Endothelial cell of umbilical vein (primary cell): ENCODE measurements at regions not wholly inside any gene's neighbourhood (a gene's known extent, or its start where the extent isn't known, plus 50 kb on each side); places are given as distances from the start of the nearest gene placed in this dataset.

Source experiments
- BruUV-seq: library from RNA; stranded (reverse); fragments of 400-500 nt; replicated peaks from 2 replicates; lab custom pipeline; 2021; lab: Mats Ljungman, UMichigan
- CTCF ChIA-PET: fragments of 300-600, 350-600 bp; sonication (Branson Sonifier 250); formaldehyde crosslinking; loops from one replicate; lab custom pipeline; 2021; ENCODE audit warnings: antibody characterized with exemption, inconsistent platforms; lab: Charles Lee
- POLR2A ChIA-PET: fragments of 300-600, 350-600 bp; sonication (Branson Sonifier 250); formaldehyde crosslinking; loops from one replicate; lab custom pipeline; 2021; ENCODE audit warnings: antibody characterized with exemption, inconsistent platforms; lab: Charles Lee
- DNase-seq: peaks from one replicate; pipeline ENCODE4 v3.0.0-alpha.2; 2011; ENCODE audit warnings: low read depth, low spot score
- FAIRE-seq: peaks from 2 replicates; lab custom pipeline; 2011; peaks lifted over from hg19 to GRCh38; lab: Jason Lieb, UNC
- H2AFZ ChIP-seq: 2 replicates; pipeline ENCODE4 v1.6.0; 2012; ENCODE audit warnings: low read depth, low read length, control low read depth, inconsistent platforms
- H3K27ac ChIP-seq: 2 replicates; pipeline ENCODE4 v1.5.1; 2011; ENCODE audit warnings: low read depth, mild to moderate bottlenecking, control low read depth, low read length, moderate library complexity; ENCODE audit not compliant: insufficient read depth
- H3K27me3 ChIP-seq, 2 experiments: 2 replicates each; pipeline versions ENCODE4 v1.6.0 to v1.6.1; 2011; ENCODE audit warnings: low read length in 2 of 2, mixed read lengths in 1 of 2; ENCODE audit not compliant: control insufficient read depth in 2 of 2, insufficient read depth in 2 of 2
- H3K36me3 ChIP-seq, 2 experiments: 2 replicates in 1 of 2; 3 replicates in 1 of 2; pipeline ENCODE4 v1.5.1; 2011; ENCODE audit warnings: low read length in 2 of 2, mild to moderate bottlenecking in 1 of 2, moderate library complexity in 1 of 2; ENCODE audit not compliant: control insufficient read depth in 2 of 2, insufficient read depth in 2 of 2; ENCODE audit errors: extremely low read depth in 1 of 2
- H3K4me1 ChIP-seq: 3 replicates; pipeline ENCODE4 v1.5.1; 2011; ENCODE audit warnings: mild to moderate bottlenecking, low read length; ENCODE audit not compliant: control insufficient read depth, insufficient read depth; ENCODE audit errors: extremely low read depth
- H3K4me2 ChIP-seq: 2 replicates; pipeline ENCODE4 v1.6.1; 2011; ENCODE audit warnings: low read length, control low read depth, mixed read lengths; ENCODE audit not compliant: insufficient read depth
- H3K4me3 ChIP-seq, 3 experiments: fragments of 200-600 bp in 1 of 3; sonication (generic), shearing (Covaris generic) in 1 of 3; replicated peaks in 1 of 3; 2 replicates each; pipeline ENCODE4 v1.5.1; 2011 to 2016; ENCODE audit warnings: control low read depth in 3 of 3, low read length in 3 of 3, mild to moderate bottlenecking in 2 of 3, inconsistent platforms in 1 of 3, low read depth in 1 of 3, moderate library complexity in 1 of 3; ENCODE audit not compliant: insufficient read depth in 1 of 3
- H3K79me2 ChIP-seq: 2 replicates; pipeline ENCODE4 v1.6.0; 2012; ENCODE audit warnings: low read length, inconsistent platforms; ENCODE audit not compliant: control insufficient read depth, insufficient read depth
- H3K9ac ChIP-seq: replicated peaks from 2 replicates; pipeline ENCODE3; 2011; ENCODE audit warnings: low read length, control low read depth; ENCODE audit not compliant: insufficient read depth; ENCODE audit errors: extremely low read depth
- H3K9me1 ChIP-seq: replicated peaks from 3 replicates; pipeline ENCODE4 v1.6.0; 2011; ENCODE audit warnings: mild to moderate bottlenecking, low read length; ENCODE audit not compliant: control insufficient read depth, insufficient read depth; ENCODE audit errors: extremely low read depth
- H3K9me3 ChIP-seq: replicated peaks from 2 replicates; pipeline ENCODE4 v1.5.1; 2012; ENCODE audit warnings: low read length, inconsistent platforms; ENCODE audit not compliant: control insufficient read depth, insufficient read depth
- H4K20me1 ChIP-seq: replicated peaks from 2 replicates; pipeline ENCODE3; 2011; ENCODE audit warnings: mild to moderate bottlenecking, low read length; ENCODE audit not compliant: control insufficient read depth, insufficient read depth; ENCODE audit errors: extremely low read depth
- FOS ChIP-seq: IDR thresholded peaks from 2 replicates; pipeline ENCODE4 v1.6.1; 2011; ENCODE audit warnings: mild to moderate bottlenecking, low read length, moderate library complexity, borderline replicate concordance; ENCODE audit not compliant: insufficient read depth
- GATA2 ChIP-seq: IDR thresholded peaks from 2 replicates; pipeline ENCODE4 v1.7.0; 2011; ENCODE audit warnings: low read depth, mild to moderate bottlenecking, moderate library complexity, mixed read lengths, low read length; ENCODE audit not compliant: insufficient read length, insufficient read depth
- JUN ChIP-seq: IDR thresholded peaks from 2 replicates; pipeline ENCODE4 v1.6.1; 2011; ENCODE audit warnings: borderline replicate concordance, low read depth; ENCODE audit not compliant: insufficient read length, insufficient read depth
- MYC ChIP-seq: IDR thresholded peaks from one replicate; pipeline ENCODE4 v1.6.1; 2011; ENCODE audit warnings: mild to moderate bottlenecking, low read depth, low read length
- dilution Hi-C: fragments of 300-500 bp; cut with MboI; formaldehyde crosslinking; loops from one replicate; pipeline ENCODE4 v1.15.0; 2019; ENCODE audit warnings: low sequenced_read_pairs; ENCODE audit not compliant: extremely low pct_ligation_motif_present
- intact Hi-C: fragments of 100-400 bp; cut with micrococcal nuclease; formaldehyde crosslinking; loops from one replicate; pipeline ENCODE4 v1.10.0; 2022
- TF ChIP-seq, protein P1 (sequence below): IDR thresholded peaks from 2 replicates; pipeline ENCODE4 v1.6.1; 2011; ENCODE audit not compliant: insufficient read depth, insufficient read length
- TF ChIP-seq, protein P2 (sequence below), 2 donors: IDR thresholded peaks; 1 replicate in 1 of 2; 2 replicates in 1 of 2; pipeline ENCODE4 v1.5.1; 2011; ENCODE audit warnings: low read length in 2 of 2, mild to moderate bottlenecking in 2 of 2, moderate library complexity in 2 of 2, control low read depth in 1 of 2, inconsistent platforms in 1 of 2, low read depth in 1 of 2; ENCODE audit not compliant: insufficient read depth in 1 of 2; ENCODE audit errors: extremely low read depth in 1 of 2

DNA sequence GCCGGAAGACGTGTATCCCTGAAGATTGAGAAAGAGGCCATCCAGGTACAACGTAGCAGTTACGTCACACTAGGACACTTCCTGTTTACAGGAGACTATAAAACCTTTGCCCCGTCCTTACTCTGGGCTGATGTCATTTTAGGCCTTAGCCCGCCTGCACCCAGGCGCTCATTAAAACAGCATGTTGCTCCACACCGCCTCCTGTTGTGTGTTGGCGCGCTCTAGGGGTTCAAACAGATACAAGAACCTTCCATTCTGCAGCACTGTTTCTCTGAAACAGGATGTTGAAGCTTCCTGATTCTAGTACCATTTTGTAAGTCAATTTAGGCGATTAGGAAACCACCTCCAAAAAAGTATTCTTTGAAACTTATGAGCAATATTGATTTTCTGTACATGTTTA is 722.1 kb downstream of the PCDH7 start:
- Histone ChIP-seq H3K79me2 (no peaks in the 10 kb centered on the region), H2AFZ (no peak overlapping the region), H3K27me3 (no peaks in the 10 kb centered on the region), H3K9ac (no peak overlapping the region), H3K9me3 (no peaks in the 10 kb centered on the region), H3K4me3 (no peak overlapping the region), H3K9me1 (no peaks in the 10 kb centered on the region), H3K27ac (no peak overlapping the region), H3K36me3 (no peaks in the 10 kb centered on the region), H3K4me1 (no peaks in the 10 kb centered on the region), H3K4me2 (no peak overlapping the region), H4K20me1 (no peaks in the 10 kb centered on the region)
- FAIRE-seq (no peak), DNase-seq (no peak)
- ChIA-PET POLR2A (no interaction called here), CTCF (no interaction called here)
- TF ChIP-seq JUN (no peak), MYC (no peak), GATA2 (no peak), FOS (no peak)
- TF ChIP-seq, protein P1, sequence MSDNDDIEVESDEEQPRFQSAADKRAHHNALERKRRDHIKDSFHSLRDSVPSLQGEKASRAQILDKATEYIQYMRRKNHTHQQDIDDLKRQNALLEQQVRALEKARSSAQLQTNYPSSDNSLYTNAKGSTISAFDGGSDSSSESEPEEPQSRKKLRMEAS: no peak
- TF ChIP-seq, protein P2, sequence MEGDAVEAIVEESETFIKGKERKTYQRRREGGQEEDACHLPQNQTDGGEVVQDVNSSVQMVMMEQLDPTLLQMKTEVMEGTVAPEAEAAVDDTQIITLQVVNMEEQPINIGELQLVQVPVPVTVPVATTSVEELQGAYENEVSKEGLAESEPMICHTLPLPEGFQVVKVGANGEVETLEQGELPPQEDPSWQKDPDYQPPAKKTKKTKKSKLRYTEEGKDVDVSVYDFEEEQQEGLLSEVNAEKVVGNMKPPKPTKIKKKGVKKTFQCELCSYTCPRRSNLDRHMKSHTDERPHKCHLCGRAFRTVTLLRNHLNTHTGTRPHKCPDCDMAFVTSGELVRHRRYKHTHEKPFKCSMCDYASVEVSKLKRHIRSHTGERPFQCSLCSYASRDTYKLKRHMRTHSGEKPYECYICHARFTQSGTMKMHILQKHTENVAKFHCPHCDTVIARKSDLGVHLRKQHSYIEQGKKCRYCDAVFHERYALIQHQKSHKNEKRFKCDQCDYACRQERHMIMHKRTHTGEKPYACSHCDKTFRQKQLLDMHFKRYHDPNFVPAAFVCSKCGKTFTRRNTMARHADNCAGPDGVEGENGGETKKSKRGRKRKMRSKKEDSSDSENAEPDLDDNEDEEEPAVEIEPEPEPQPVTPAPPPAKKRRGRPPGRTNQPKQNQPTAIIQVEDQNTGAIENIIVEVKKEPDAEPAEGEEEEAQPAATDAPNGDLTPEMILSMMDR (IDR thresholded peaks at IDR 0.05; ENCODE audit: extremely low read depth in 1 of 2, insufficient read depth in 1 of 2, low read depth in 1 of 2, low read length in 2 of 2): no peak
- intact Hi-C loops (no loop called here), dilution Hi-C loops (no loop called here)
- no TSS peak for BruUV-seq
